ENCODE measurements at regions not wholly inside any gene's neighbourhood (a gene's known extent, or its start where the extent isn't known, plus 50 kb on each side); places are given as distances from the start of the nearest gene placed in this dataset.

DNA sequence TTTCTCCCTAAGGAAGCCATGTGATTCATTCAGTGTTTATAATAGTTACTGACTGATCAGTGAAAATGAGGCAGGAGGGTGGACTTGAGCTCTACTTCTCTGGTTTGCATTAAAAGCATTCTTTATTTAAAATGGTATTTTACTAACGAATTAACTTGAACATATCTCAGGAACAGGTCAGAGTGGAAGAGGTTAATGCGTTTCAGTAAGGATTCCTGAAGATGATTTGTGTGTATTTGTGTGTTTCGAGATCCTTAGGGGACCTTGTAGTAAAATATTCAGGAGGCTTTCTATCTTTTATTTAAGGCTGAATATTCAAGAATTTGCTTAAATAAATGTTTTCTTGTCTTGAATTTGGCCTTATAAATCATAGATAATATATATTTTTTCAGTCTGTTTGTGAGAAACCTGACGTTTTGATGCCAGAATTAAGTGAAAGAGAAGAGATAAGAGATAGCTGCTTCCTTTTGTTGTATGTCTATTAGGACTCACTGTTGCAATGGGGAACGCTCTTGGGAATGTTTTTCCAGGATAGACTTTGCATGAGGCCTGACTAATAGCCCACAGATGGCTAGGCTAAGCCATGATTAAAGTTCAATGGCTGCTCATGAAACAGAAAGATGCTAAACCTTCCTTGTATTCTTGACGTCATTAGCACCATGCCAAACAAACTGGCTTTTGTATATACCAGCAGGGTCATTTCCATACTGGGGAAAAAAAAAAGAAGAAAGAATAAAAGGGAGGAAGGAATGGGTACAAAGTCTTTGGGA is 93.8 kb upstream of the MTPN start:
- no peak overlapping the region for H2BK12ac ChIP-seq (ENCODE audit: low read depth, low read length)
- no peak overlapping the region for H2BK120ac ChIP-seq (replicated peaks; ENCODE audit: low read depth, low read length)
- H4K20me1 ChIP-seq (replicated peaks in 1 of 2; ENCODE audit: control insufficient read depth in 1 of 2, insufficient read depth in 2 of 2, low read length in 2 of 2), result no peaks in the 10 kb centered on the region
- H3K4me3 ChIP-seq (ENCODE audit: extremely low read depth in 1 of 4, insufficient read depth in 2 of 4, low read depth in 3 of 4, low read length in 4 of 4), result no peak overlapping the region
- POLR2A ChIA-PET (ENCODE audit: partially characterized antibody), result no interaction called here
- FAIRE-seq (no peak), DNase-seq (ENCODE audit: low read depth in 1 of 2, low spot score in 2 of 2) (no peak)
- WGBS, 2 experiments (ENCODE audit: extremely low coverage in 1 of 2, insufficient coverage in 1 of 2, insufficient read length in 1 of 2, insufficient replicate concordance in 2 of 2, low coverage in 1 of 2, low lambda C conversion rate in 2 of 2, missing lambda C conversion rate in 1 of 2), result 79% methylated on average over 6 of the region's 6 CpGs; no CpG with 5 or more reads in 1 of the 2 experiments
- H3K23me2 ChIP-seq (ENCODE audit: low read depth, low read length), result no peaks in the 10 kb centered on the region
- no peaks in the 10 kb centered on the region for H3K36me3 ChIP-seq (ENCODE audit: control insufficient read depth in 2 of 4, insufficient read depth in 4 of 4, low read length in 3 of 4)
- H2BK15ac ChIP-seq (ENCODE audit: low read length), result no peak overlapping the region
- H3K23ac ChIP-seq (ENCODE audit: insufficient read length), result no peak overlapping the region
- no peaks in the 10 kb centered on the region for H3K79me2 ChIP-seq (ENCODE audit: control insufficient read depth in 1 of 2, insufficient read depth in 2 of 2, low read length in 2 of 2)
- H4K8ac ChIP-seq (ENCODE audit: extremely low read depth, insufficient read depth, low read length), result no peak overlapping the region
- no peak for TF ChIP-seq GABPA (IDR thresholded peaks at IDR 0.05; ENCODE audit: borderline replicate concordance, insufficient read depth, low read length)
- no peak for TF ChIP-seq CREB1 (IDR thresholded peaks at IDR 0.05)
- TF ChIP-seq JUND (IDR thresholded peaks at IDR 0.05; ENCODE audit: low read length), result no peak
- TF ChIP-seq KDM5A (IDR thresholded peaks at IDR 0.05; ENCODE audit: low read length), result no peak
- TF ChIP-seq FOSL1 (IDR thresholded peaks at IDR 0.05; ENCODE audit: insufficient read depth, low read depth, low read length), result no peak
- no peak for TF ChIP-seq RFX5 (IDR thresholded peaks at IDR 0.05; ENCODE audit: borderline replicate concordance, low read depth, low read length)
- no peak for TF ChIP-seq YY1 (IDR thresholded peaks at IDR 0.05; ENCODE audit: low read depth, low read length)
- TF ChIP-seq ZNF274 (IDR thresholded peaks at IDR 0.05; ENCODE audit: borderline replicate concordance, extremely low read depth, low read length), result no peak
- TF ChIP-seq JUN (IDR thresholded peaks at IDR 0.05; ENCODE audit: low read depth, low read length), result no peak
- TF ChIP-seq POLR2AphosphoS5 (IDR thresholded peaks at IDR 0.05; ENCODE audit: low read depth, low read length), result no peak
- H3K27ac ChIP-seq (ENCODE audit: low read depth, low read length), result no peak overlapping the region
- no peaks in the 10 kb centered on the region for H3K79me1 ChIP-seq (ENCODE audit: low read depth, low read length)
- no peak overlapping the region for H3K56ac ChIP-seq (replicated peaks; ENCODE audit: insufficient read length, low read depth, low read length)
- 0 out of 2 replicates have a peak overlapping the region, but pooled peaks have one; percentile 28 for H2AFZ ChIP-seq (ENCODE audit: low read length)
- H3K4me2 ChIP-seq (ENCODE audit: insufficient read depth in 1 of 2, low read depth in 2 of 2, low read length in 2 of 2), result no peak overlapping the region
- CTCF ChIA-PET (ENCODE audit: partially characterized antibody), result no interaction called here
- no peak overlapping the region for H2BK5ac ChIP-seq (ENCODE audit: low read depth, low read length)
- no peak overlapping the region for H4K5ac ChIP-seq (ENCODE audit: insufficient read length, low read depth, low read length)
- H3K18ac ChIP-seq (ENCODE audit: extremely low read depth, low read length), result no peak overlapping the region
- H3K4ac ChIP-seq (replicated peaks; ENCODE audit: insufficient read length, low read depth, low read length), result no peak overlapping the region
- no peak overlapping the region for H4K91ac ChIP-seq (replicated peaks; ENCODE audit: insufficient read length, low read length)
- no peak overlapping the region for H3K9ac ChIP-seq (replicated peaks in 1 of 4; ENCODE audit: extremely low read depth in 1 of 4, low read depth in 3 of 4, low read length in 3 of 4)
- no peak overlapping the region for H2AK5ac ChIP-seq (ENCODE audit: low read depth, low read length)
- no peak overlapping the region for H2BK20ac ChIP-seq (ENCODE audit: low read length)
- no peaks in the 10 kb centered on the region; a peak in 1 of 7 replicates for H3K4me1 ChIP-seq (replicated peaks in 1 of 4; ENCODE audit: control insufficient read depth in 3 of 4, insufficient read depth in 4 of 4, low read length in 3 of 4)
- H3K27me3 ChIP-seq (replicated peaks in 1 of 4; ENCODE audit: control insufficient read depth in 3 of 4, extremely low read depth in 1 of 4, insufficient read depth in 3 of 4, low read length in 3 of 4), result no peaks in the 10 kb centered on the region
- no peak overlapping the region for H3K14ac ChIP-seq (ENCODE audit: insufficient read length)
- no peaks in the 10 kb centered on the region for H3K9me3 ChIP-seq (ENCODE audit: insufficient read depth in 2 of 2, low read depth in 1 of 2, low read length in 1 of 2)
